ENCODE measurements at regions not wholly inside any gene's neighbourhood (a gene's known extent, or its start where the extent isn't known, plus 50 kb on each side); places are given as distances from the start of the nearest gene placed in this dataset.

DNA sequence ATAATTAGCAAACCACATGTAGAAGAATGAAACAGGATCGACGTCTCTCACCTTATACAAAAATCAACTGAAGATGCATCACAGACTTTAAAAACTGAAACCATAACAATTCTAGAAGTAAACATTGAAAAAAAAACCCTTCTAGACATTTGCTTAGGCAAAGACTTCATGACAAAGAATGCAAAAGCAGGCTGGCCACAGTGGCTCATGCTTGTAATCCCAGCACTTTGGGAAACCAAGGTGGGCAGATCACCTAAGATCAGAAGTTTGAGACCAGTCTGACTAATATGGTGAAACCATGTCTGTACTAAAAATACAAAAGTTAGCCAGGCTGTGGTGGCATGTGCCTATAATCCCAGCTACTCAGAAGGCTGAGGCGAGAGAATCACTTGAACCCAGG, 1351.7 kb downstream of the MRPL39 start:
- H3K9me3 ChIP-seq (replicated peaks; ENCODE audit: low read length) = no peaks in the 10 kb centered on the region
- H3K36me3 ChIP-seq (ENCODE audit: insufficient read depth, low read length) = no peaks in the 10 kb centered on the region
- H3K4me1 ChIP-seq (ENCODE audit: control insufficient read depth, insufficient read depth, low read length) = peaks cover 10% of the 10 kb centered on the region
- no peak overlapping the region for H3K9ac ChIP-seq (ENCODE audit: low read depth, low read length)
- H3K4me3 ChIP-seq (ENCODE audit: low read length) = no peak overlapping the region
- no peaks in the 10 kb centered on the region for H3K27me3 ChIP-seq (ENCODE audit: control insufficient read depth, insufficient read depth, low read length)
- no peak overlapping the region for H3K4me2 ChIP-seq (ENCODE audit: low read length)

DNA sequence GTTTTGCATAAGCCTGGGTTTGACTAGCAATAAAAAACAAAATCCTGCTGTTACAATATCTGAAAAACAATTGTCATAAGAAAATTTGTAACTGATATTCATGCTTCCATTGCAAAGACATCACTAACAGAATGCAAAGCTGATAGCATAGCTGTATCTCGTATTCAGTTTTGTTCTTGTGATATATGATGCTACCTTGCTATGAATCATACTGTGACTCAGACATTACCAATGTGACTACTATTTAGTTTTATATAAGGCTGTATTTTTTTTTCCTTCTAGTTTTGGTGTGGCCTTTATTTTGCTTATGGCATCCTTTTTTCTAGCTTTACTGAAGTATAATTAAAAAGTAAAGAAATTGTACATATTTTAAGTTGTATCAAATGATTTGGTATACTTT, 1381.8 kb downstream of the MRPL39 start:
- Histone ChIP-seq H3K4me2 (ENCODE audit: low read length) (peak overlapping the region; percentile 21), H3K9ac (ENCODE audit: low read depth, low read length) (no peak overlapping the region), H3K4me3 (ENCODE audit: low read length) (no peak overlapping the region), H3K27me3 (ENCODE audit: control insufficient read depth, insufficient read depth, low read length) (no peaks in the 10 kb centered on the region), H3K36me3 (ENCODE audit: insufficient read depth, low read length) (no peaks in the 10 kb centered on the region), H3K4me1 (ENCODE audit: control insufficient read depth, insufficient read depth, low read length) (peaks cover 14% of the 10 kb centered on the region), H3K9me3 (replicated peaks; ENCODE audit: low read length) (no peaks in the 10 kb centered on the region)

DNA sequence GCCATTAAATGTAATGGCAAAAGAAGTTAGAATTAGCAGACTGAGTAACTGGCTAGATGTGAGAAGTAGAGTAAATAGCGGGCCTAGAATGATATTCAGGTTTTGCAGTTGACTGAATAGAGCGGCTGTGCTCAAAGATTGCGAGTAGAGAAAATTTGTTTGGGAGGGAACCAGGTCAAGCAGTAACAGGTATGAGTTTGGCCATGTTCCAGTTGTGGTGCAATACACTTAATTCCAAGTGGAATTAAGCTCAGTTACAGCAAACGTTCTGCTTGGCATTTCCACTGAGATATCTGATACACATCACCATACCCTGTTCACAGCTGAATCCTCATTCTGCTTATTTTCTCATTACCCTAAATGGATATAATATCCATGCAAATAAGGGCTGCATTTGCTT, 1382.9 kb downstream of the MRPL39 start:
- Histone ChIP-seq H3K27me3 (ENCODE audit: control insufficient read depth, insufficient read depth, low read length) (no peaks in the 10 kb centered on the region), H3K4me1 (ENCODE audit: control insufficient read depth, insufficient read depth, low read length) (peaks cover 14% of the 10 kb centered on the region), H3K9me3 (replicated peaks; ENCODE audit: low read length) (no peaks in the 10 kb centered on the region), H3K4me3 (ENCODE audit: low read length) (no peak overlapping the region), H3K4me2 (ENCODE audit: low read length) (no peak overlapping the region), H3K36me3 (ENCODE audit: insufficient read depth, low read length) (no peaks in the 10 kb centered on the region), H3K9ac (ENCODE audit: low read depth, low read length) (no peak overlapping the region)

DNA sequence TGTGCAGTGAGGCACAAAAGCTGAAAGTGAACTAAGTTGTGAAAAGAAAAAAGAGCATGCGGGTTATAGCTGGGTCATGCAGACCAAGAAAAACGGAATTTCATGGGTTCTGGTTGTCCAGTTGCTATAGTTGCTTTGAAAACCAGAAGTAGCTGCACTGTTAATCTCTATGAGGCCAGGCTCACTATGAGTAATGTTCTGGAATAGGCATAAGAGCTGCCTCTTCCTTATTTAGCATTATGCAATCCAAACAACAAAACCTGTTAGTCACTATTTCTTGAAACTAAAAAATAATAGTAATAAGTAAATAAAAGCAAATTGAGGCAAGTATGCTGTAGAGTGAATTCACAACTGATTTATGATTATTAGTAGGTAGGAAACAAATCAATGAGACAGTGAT, 1383.7 kb downstream of the MRPL39 start:
- H3K4me1 ChIP-seq (ENCODE audit: control insufficient read depth, insufficient read depth, low read length) = peaks cover 14% of the 10 kb centered on the region
- no peaks in the 10 kb centered on the region for H3K27me3 ChIP-seq (ENCODE audit: control insufficient read depth, insufficient read depth, low read length)
- H3K36me3 ChIP-seq (ENCODE audit: insufficient read depth, low read length) = no peaks in the 10 kb centered on the region

DNA sequence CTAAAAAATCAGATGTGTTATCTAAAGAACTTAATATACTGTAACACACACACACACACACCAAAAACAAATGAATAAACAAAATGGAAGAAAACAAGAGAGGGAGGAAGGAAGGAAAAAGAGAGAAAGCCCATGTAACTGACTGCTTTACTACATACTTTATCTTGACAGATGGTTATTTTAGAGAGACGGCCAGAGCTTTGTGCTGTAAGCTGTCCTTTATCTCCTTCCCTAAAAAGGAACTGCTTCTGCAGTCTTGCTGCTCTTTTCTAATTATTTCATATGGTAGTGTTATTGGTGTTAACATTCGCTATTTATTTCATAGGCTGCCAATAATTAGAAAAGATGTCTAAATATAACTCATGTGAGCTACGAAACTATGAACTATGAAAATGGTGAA, 1384.6 kb downstream of the MRPL39 start:
- Histone ChIP-seq H3K9me3 (replicated peaks; ENCODE audit: low read length) (no peaks in the 10 kb centered on the region), H3K4me1 (ENCODE audit: control insufficient read depth, insufficient read depth, low read length) (peaks cover 14% of the 10 kb centered on the region), H3K36me3 (ENCODE audit: insufficient read depth, low read length) (no peaks in the 10 kb centered on the region), H3K4me2 (ENCODE audit: low read length) (no peak overlapping the region), H3K9ac (ENCODE audit: low read depth, low read length) (no peak overlapping the region), H3K4me3 (ENCODE audit: low read length) (no peak overlapping the region), H3K27me3 (ENCODE audit: control insufficient read depth, insufficient read depth, low read length) (no peaks in the 10 kb centered on the region)

More for the DNA sequence above, 1383.7 kb downstream of the MRPL39 start:
- Histone ChIP-seq H3K4me2 (ENCODE audit: low read length) (no peak overlapping the region), H3K4me3 (ENCODE audit: low read length) (no peak overlapping the region), H3K9ac (ENCODE audit: low read depth, low read length) (no peak overlapping the region), H3K9me3 (replicated peaks; ENCODE audit: low read length) (no peaks in the 10 kb centered on the region)

DNA sequence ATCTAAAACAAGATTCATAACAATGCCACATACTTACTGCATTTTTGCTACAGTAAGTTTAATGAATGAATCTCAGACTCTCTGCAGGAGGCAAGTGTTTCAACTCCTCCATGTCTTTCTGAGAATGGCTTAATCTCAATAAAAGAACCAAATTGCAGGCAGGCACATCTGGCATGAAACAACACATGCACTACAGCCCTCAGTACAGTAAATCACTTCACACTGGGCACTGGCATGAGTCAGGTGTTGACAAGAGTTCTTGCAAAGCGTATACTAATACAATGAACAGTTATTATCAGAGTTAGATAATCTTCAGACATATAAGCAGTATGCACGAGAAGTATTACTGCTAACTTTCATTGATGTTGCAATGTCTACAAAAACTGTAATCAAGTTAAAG, 1386.8 kb downstream of the MRPL39 start:
- H3K4me3 ChIP-seq (ENCODE audit: low read length) = no peak overlapping the region
- no peaks in the 10 kb centered on the region for H3K9me3 ChIP-seq (replicated peaks; ENCODE audit: low read length)
- peaks cover 13% of the 10 kb centered on the region for H3K4me1 ChIP-seq (ENCODE audit: control insufficient read depth, insufficient read depth, low read length)
- H3K27me3 ChIP-seq (ENCODE audit: control insufficient read depth, insufficient read depth, low read length) = no peaks in the 10 kb centered on the region
- no peak overlapping the region for H3K4me2 ChIP-seq (ENCODE audit: low read length)
- H3K36me3 ChIP-seq (ENCODE audit: insufficient read depth, low read length) = no peaks in the 10 kb centered on the region
- no peak overlapping the region for H3K9ac ChIP-seq (ENCODE audit: low read depth, low read length)

DNA sequence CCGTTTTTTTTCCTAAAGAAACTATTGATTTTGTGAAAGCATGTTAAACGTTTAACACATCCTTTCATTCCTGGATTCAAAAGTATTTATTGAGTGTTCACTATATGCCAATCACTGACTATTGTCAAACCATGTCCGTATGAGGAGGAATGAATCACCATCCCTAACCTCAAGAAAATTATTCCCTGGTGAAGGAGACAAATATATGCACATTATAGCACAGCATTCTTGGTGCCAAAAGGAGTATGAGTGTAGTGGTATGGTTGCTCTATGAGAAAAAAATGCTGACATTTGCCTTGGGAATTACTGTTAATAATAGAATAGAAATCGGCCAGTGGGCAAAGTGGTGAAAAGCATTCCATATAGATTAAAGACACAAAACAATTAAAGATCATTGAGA, 1390.1 kb downstream of the MRPL39 start:
- Histone ChIP-seq H3K4me3 (ENCODE audit: low read length) (no peak overlapping the region), H3K27me3 (ENCODE audit: control insufficient read depth, insufficient read depth, low read length) (no peaks in the 10 kb centered on the region), H3K9ac (ENCODE audit: low read depth, low read length) (no peak overlapping the region)

DNA sequence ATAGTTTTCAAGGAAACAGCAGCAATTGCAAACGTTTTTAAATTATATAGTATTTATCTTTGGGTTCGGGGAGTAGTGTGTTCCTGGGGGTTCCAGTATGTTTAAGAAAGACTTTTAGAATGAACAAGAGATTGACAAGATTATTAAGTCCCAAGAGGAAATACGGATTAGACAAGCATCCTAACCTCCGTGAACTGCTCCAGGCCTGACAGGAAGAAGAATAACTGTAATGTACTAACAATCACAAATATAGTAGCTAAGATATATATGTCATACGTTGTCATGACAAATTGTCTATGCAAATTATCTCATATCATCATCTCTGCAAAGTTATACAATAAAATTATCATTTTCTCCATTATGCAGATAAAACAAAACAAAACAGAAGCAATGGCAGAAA, 1397.2 kb downstream of the MRPL39 start:
- Histone ChIP-seq H3K27me3 (ENCODE audit: control insufficient read depth, insufficient read depth, low read length) (no peaks in the 10 kb centered on the region), H3K4me2 (ENCODE audit: low read length) (no peak overlapping the region), H3K4me1 (ENCODE audit: control insufficient read depth, insufficient read depth, low read length) (no peaks in the 10 kb centered on the region), H3K36me3 (ENCODE audit: insufficient read depth, low read length) (no peaks in the 10 kb centered on the region), H3K9ac (ENCODE audit: low read depth, low read length) (no peak overlapping the region), H3K9me3 (replicated peaks; ENCODE audit: low read length) (no peaks in the 10 kb centered on the region), H3K4me3 (ENCODE audit: low read length) (no peak overlapping the region)

More for the DNA sequence above, 1390.1 kb downstream of the MRPL39 start:
- Histone ChIP-seq H3K4me2 (ENCODE audit: low read length) (no peak overlapping the region), H3K4me1 (ENCODE audit: control insufficient read depth, insufficient read depth, low read length) (no peaks in the 10 kb centered on the region), H3K36me3 (ENCODE audit: insufficient read depth, low read length) (no peaks in the 10 kb centered on the region), H3K9me3 (replicated peaks; ENCODE audit: low read length) (no peaks in the 10 kb centered on the region)

DNA sequence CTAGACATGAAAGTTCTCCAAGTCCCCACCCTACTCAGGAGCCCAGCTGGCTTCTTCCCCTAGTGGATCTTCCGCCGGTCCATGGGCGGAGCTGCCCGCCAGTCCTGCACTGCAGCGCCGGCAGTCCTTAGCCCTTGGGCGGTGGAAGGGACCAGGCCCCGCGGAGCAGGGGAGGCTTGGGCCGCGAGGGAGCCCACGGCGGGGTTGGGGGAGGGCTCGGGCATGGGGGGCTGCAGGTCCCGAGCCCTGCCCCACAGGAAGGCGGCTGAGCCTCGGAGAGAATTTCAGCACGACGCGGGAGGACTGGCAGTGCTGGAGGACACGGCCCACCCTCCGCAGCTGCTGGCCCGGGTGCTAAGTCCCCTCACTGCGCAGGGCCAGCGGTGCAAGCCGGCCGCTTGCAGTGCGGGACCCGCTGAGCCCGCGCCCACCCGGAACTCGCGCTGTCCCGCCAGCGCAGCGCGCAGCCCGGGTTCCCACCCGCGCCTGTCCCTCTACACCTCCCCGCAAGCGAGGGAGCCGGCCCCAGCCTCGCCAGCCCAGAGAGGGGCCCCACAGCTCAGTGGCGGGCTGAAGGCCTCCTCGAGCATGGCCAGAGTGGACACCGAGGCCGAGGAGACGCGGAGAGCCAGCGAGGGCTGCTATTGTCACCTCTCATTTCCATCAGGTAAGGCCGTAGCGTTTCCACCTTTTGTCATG, 1398.6 kb downstream of the MRPL39 start:
- Histone ChIP-seq H3K4me2 (ENCODE audit: low read length) (no peak overlapping the region), H3K4me1 (ENCODE audit: control insufficient read depth, insufficient read depth, low read length) (no peaks in the 10 kb centered on the region), H3K36me3 (ENCODE audit: insufficient read depth, low read length) (no peaks in the 10 kb centered on the region), H3K9ac (ENCODE audit: low read depth, low read length) (no peak overlapping the region), H3K27me3 (ENCODE audit: control insufficient read depth, insufficient read depth, low read length) (no peaks in the 10 kb centered on the region), H3K9me3 (replicated peaks; ENCODE audit: low read length) (no peaks in the 10 kb centered on the region), H3K4me3 (ENCODE audit: low read length) (no peak overlapping the region)

DNA sequence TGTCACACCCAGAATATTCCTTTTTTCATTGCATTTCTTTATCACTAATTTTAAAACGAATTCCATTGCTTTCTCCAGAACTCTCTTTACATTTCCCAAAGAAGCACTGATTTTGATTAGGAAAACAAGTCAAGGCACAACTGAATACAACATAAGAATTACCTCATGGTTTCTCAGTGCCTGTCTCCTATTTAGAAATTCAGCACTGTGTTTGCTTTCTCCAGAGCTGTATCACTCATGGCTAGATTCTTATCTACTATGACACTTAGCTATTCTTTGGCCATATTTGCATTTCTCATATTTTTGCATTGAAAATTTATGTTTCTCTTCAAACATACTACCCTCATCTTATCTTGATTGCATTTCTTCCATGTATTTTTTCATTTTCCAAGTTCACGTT, 1402.0 kb downstream of the MRPL39 start:
- no peaks in the 10 kb centered on the region for H3K4me1 ChIP-seq (ENCODE audit: control insufficient read depth, insufficient read depth, low read length)

DNA sequence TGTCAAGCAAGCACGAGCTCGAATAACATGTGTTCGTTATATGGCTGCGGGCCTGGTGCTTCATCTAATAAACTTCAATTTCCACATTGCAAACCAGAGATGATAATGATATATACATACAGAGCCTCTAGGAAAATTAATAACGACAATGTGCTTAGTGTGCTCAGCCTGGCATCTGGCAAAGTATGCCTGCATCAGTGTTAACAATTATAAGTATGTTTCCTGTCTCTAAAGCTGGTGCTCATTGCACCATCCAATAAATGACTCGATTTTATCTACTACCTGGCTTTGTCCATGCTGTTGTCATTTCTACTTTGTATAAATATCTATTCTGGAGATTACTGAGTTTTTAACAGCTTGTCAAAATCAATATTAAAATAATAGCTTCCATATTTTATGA, 1402.6 kb downstream of the MRPL39 start:
- Histone ChIP-seq H3K9me3 (replicated peaks; ENCODE audit: low read length) (no peaks in the 10 kb centered on the region), H3K36me3 (ENCODE audit: insufficient read depth, low read length) (no peaks in the 10 kb centered on the region), H3K4me1 (ENCODE audit: control insufficient read depth, insufficient read depth, low read length) (no peaks in the 10 kb centered on the region), H3K27me3 (ENCODE audit: control insufficient read depth, insufficient read depth, low read length) (no peaks in the 10 kb centered on the region), H3K4me3 (ENCODE audit: low read length) (no peak overlapping the region), H3K4me2 (ENCODE audit: low read length) (no peak overlapping the region), H3K9ac (ENCODE audit: low read depth, low read length) (no peak overlapping the region)

More for the DNA sequence above, 1402.0 kb downstream of the MRPL39 start:
- no peaks in the 10 kb centered on the region for H3K27me3 ChIP-seq (ENCODE audit: control insufficient read depth, insufficient read depth, low read length)
- H3K4me2 ChIP-seq (ENCODE audit: low read length) = no peak overlapping the region
- H3K9ac ChIP-seq (ENCODE audit: low read depth, low read length) = no peak overlapping the region
- no peak overlapping the region for H3K4me3 ChIP-seq (ENCODE audit: low read length)
- H3K9me3 ChIP-seq (replicated peaks; ENCODE audit: low read length) = no peaks in the 10 kb centered on the region
- no peaks in the 10 kb centered on the region for H3K36me3 ChIP-seq (ENCODE audit: insufficient read depth, low read length)

DNA sequence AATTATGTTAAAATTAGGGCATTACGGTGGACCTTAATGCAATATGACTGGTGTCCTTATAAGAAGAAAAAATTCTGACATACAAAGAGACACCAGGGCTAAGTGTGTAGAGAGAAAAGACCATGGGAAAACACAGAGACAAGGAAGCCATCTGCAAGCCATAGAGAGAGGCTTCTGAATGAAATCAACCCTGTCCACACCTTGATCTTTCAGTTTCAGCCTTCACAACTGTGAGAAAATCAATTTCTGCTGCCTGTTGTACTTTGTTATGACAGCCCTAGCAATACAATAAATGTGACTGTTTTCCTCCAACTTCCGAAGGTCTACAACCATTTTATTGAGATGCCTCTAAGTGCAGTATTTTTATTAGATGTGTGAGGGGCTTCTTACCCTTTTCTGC, 1407.2 kb downstream of the MRPL39 start:
- Histone ChIP-seq H3K9me3 (replicated peaks; ENCODE audit: low read length) (no peaks in the 10 kb centered on the region), H3K4me2 (ENCODE audit: low read length) (no peak overlapping the region), H3K4me3 (ENCODE audit: low read length) (no peak overlapping the region)

More for the DNA sequence above, 1407.2 kb downstream of the MRPL39 start:
- no peak overlapping the region for H3K9ac ChIP-seq (ENCODE audit: low read depth, low read length)
- no peaks in the 10 kb centered on the region for H3K4me1 ChIP-seq (ENCODE audit: control insufficient read depth, insufficient read depth, low read length)
- H3K36me3 ChIP-seq (ENCODE audit: insufficient read depth, low read length) = no peaks in the 10 kb centered on the region
- H3K27me3 ChIP-seq (ENCODE audit: control insufficient read depth, insufficient read depth, low read length) = no peaks in the 10 kb centered on the region
